WTC11 (cell line): ENCODE measurements at regions not wholly inside any gene's neighbourhood (a gene's known extent, or its start where the extent isn't known, plus 50 kb on each side); places are given as distances from the start of the nearest gene placed in this dataset.

Source experiments
- CTCF ChIP-seq: fragments of 200-600 bp; IDR thresholded peaks from 2 replicates; pipeline ENCODE4 v1.8.0; 2022; ENCODE audit warnings: antibody characterized with exemption
- ZNF138 ChIP-seq: sonication (generic); formaldehyde crosslinking; conservative IDR thresholded peaks from 2 replicates; pipeline ENCODE4 v1.8.1; 2022; ENCODE audit warnings: mild to moderate bottlenecking, moderate library complexity, missing genetic modification reagents
- ZNF317 ChIP-seq: sonication (generic); formaldehyde crosslinking; IDR thresholded peaks from 2 replicates; pipeline ENCODE4 v1.8.1; 2023; ENCODE audit warnings: low read depth, mild to moderate bottlenecking, moderate library complexity, missing genetic modification reagents, borderline replicate concordance
- TF ChIP-seq, protein P1 (sequence below): sonication (generic); formaldehyde crosslinking; IDR thresholded peaks from 2 replicates; pipeline ENCODE4 v1.8.1; 2023; ENCODE audit warnings: mild to moderate bottlenecking, missing genetic modification reagents

DNA sequence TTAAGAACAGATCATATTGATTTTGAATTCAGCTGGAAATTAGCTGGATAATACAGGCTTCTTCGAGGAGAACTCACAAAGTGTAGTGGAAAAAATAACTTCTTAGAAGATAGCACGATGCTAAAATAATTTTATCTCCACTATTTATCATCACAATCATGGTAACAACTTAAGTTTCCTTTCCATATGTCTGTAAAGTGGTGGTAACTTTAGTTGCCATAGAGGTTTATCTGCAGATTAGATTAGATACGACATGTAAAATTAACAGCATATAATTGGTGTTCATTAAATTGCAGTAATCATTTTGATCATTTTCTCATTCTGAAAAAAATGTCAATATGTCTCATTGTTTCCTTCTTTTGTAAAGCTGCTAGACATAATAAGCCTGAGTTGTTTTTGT, 921.5 kb downstream of the KCNT2 start:
- TF ChIP-seq, protein P1, sequence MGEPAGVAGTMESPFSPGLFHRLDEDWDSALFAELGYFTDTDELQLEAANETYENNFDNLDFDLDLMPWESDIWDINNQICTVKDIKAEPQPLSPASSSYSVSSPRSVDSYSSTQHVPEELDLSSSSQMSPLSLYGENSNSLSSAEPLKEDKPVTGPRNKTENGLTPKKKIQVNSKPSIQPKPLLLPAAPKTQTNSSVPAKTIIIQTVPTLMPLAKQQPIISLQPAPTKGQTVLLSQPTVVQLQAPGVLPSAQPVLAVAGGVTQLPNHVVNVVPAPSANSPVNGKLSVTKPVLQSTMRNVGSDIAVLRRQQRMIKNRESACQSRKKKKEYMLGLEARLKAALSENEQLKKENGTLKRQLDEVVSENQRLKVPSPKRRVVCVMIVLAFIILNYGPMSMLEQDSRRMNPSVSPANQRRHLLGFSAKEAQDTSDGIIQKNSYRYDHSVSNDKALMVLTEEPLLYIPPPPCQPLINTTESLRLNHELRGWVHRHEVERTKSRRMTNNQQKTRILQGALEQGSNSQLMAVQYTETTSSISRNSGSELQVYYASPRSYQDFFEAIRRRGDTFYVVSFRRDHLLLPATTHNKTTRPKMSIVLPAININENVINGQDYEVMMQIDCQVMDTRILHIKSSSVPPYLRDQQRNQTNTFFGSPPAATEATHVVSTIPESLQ (CRISPR knock-in tag) = no peak
- no peak for TF ChIP-seq CTCF
- TF ChIP-seq ZNF138 (CRISPR knock-in tag) = no peak
- no peak for TF ChIP-seq ZNF317
